DOHH2 (cell line): ENCODE measurements at regions not wholly inside any gene's neighbourhood (a gene's known extent, or its start where the extent isn't known, plus 50 kb on each side); places are given as distances from the start of the nearest gene placed in this dataset.

ENCODE experiments used
- H3F3A ChIP-seq: fragments of 200-600 bp; sonication (generic), shearing (Covaris generic); 2 replicates; pipeline ENCODE4 v1.6.0; 2016; ENCODE audit warnings: antibody characterized with exemption, mild to moderate bottlenecking; ENCODE audit not compliant: control insufficient read depth, insufficient read depth
- H3K27ac ChIP-seq: fragments of 200-600 bp; sonication (generic); 2 replicates; pipeline ENCODE4 v1.5.1; 2014; ENCODE audit warnings: low read depth, mild to moderate bottlenecking, low read length, moderate library complexity
- H3K27me3 ChIP-seq: fragments of 200-600 bp; sonication (generic); 2 replicates; pipeline ENCODE4 v1.6.1; 2014; ENCODE audit warnings: mild to moderate bottlenecking, low read length, mixed read lengths; ENCODE audit not compliant: control insufficient read depth
- H3K36me3 ChIP-seq: fragments of 200-600 bp; sonication (generic); 2 replicates; pipeline ENCODE4 v1.6.1; 2014; ENCODE audit warnings: mild to moderate bottlenecking, low read length, moderate library complexity, mixed read lengths; ENCODE audit not compliant: control insufficient read depth
- H3K4me1 ChIP-seq: fragments of 200-600 bp; sonication (generic); 2 replicates; pipeline ENCODE4 v1.6.1; 2014; ENCODE audit warnings: mild to moderate bottlenecking, low read length, mixed read lengths; ENCODE audit not compliant: control insufficient read depth
- H3K4me2 ChIP-seq: fragments of 200-600 bp; sonication (generic); 2 replicates; pipeline ENCODE4 v1.6.0; 2014; ENCODE audit warnings: mild to moderate bottlenecking, low read length, moderate library complexity
- H3K4me3 ChIP-seq: fragments of 200-600 bp; sonication (generic); 2 replicates; pipeline ENCODE4 v1.5.1; 2014; ENCODE audit warnings: mild to moderate bottlenecking, low read length, mixed read lengths
- H3K79me2 ChIP-seq: fragments of 200-600 bp; sonication (generic); 2 replicates; pipeline ENCODE4 v1.6.1; 2014; ENCODE audit warnings: mild to moderate bottlenecking, low read length, mixed read lengths; ENCODE audit not compliant: control insufficient read depth
- H3K9me2 ChIP-seq: fragments of 200-600 bp; sonication (generic); replicated peaks from 2 replicates; pipeline ENCODE4 v1.6.1; 2014; ENCODE audit warnings: mild to moderate bottlenecking, low read length, mixed read lengths; ENCODE audit not compliant: control insufficient read depth
- H3K9me3 ChIP-seq: fragments of 200-600 bp; sonication (generic); 2 replicates; pipeline ENCODE4 v1.6.1; 2014; ENCODE audit warnings: antibody characterized with exemption, low read length, mixed read lengths; ENCODE audit not compliant: control insufficient read depth, insufficient read depth
- H4K20me1 ChIP-seq: fragments of 200-600 bp; sonication (generic); 2 replicates; pipeline ENCODE4 v1.6.0; 2014; ENCODE audit warnings: low read depth, mild to moderate bottlenecking, antibody characterized with exemption, low read length, moderate library complexity; ENCODE audit not compliant: control insufficient read depth, insufficient read depth
- EZH2phosphoT487 ChIP-seq: fragments of 200-600 bp; sonication (generic); IDR thresholded peaks from 2 replicates; pipeline ENCODE4 v1.6.1; 2017; ENCODE audit warnings: borderline replicate concordance, mild to moderate bottlenecking, antibody characterized with exemption, low read length, moderate library complexity, mixed read lengths
- TF ChIP-seq, protein P1 (sequence below): fragments of 200-600 bp; sonication (generic); IDR thresholded peaks from one replicate; pipeline ENCODE4 v1.5.1; 2014; ENCODE audit warnings: antibody characterized with exemption, mild to moderate bottlenecking, low read depth, low read length; ENCODE audit not compliant: poor library complexity, severe bottlenecking

DNA sequence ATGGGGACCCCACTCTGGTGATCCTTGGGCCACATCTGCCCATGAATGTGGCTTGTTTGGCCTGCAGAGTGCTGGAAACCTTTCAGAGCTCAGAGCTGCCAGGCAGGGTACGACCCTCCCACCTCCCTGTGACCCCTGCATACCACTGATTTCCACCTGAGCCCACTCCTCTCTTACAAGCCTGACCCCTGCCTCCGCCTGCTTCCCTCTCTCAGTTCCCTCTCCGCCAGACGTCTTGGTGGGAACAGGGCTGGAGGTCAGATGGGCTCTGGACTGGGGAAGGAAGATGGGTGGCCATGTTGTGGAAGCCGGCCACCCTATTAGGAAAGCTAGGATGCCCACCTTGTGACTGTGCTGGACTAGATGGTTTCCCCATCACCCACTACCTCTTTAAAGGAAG is 185.1 kb downstream of the KATNIP start:
- Histone ChIP-seq H3K27me3 (no peaks in the 10 kb centered on the region), H3F3A (no peaks in the 10 kb centered on the region), H4K20me1 (no peaks in the 10 kb centered on the region), H3K4me1 (no peaks in the 10 kb centered on the region), H3K4me3 (no peak overlapping the region), H3K36me3 (no peaks in the 10 kb centered on the region), H3K27ac (no peak overlapping the region), H3K9me2 (no peaks in the 10 kb centered on the region), H3K9me3 (no peaks in the 10 kb centered on the region), H3K79me2 (no peaks in the 10 kb centered on the region), H3K4me2 (no peak overlapping the region)
- TF ChIP-seq EZH2phosphoT487, result no peak
- TF ChIP-seq, protein P1, sequence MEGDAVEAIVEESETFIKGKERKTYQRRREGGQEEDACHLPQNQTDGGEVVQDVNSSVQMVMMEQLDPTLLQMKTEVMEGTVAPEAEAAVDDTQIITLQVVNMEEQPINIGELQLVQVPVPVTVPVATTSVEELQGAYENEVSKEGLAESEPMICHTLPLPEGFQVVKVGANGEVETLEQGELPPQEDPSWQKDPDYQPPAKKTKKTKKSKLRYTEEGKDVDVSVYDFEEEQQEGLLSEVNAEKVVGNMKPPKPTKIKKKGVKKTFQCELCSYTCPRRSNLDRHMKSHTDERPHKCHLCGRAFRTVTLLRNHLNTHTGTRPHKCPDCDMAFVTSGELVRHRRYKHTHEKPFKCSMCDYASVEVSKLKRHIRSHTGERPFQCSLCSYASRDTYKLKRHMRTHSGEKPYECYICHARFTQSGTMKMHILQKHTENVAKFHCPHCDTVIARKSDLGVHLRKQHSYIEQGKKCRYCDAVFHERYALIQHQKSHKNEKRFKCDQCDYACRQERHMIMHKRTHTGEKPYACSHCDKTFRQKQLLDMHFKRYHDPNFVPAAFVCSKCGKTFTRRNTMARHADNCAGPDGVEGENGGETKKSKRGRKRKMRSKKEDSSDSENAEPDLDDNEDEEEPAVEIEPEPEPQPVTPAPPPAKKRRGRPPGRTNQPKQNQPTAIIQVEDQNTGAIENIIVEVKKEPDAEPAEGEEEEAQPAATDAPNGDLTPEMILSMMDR, result no peak

DNA sequence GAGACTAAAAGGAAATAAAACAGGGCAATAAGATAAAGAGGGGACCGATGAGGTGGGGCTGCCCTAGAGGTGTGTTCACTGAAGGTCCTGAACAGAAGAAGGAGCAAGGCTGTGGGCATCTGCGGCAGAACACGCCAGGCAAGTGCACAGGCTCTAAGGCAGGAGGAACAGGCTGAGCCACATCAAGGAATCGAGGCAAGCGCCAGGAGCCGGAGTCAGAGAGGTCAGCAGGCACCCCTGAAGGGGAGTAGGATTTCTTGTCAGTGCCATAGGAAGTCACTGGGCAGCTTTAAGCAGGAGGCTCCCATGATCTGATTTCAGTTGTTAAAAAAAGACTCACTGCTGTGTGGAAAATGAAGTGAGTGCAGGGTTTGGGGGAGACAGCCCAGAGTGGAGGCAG is 186.5 kb downstream of the KATNIP start:
- no peak for TF ChIP-seq EZH2phosphoT487
- TF ChIP-seq, protein P1, result no peak
- no peaks in the 10 kb centered on the region for H3K79me2 ChIP-seq
- no peaks in the 10 kb centered on the region for H3K36me3 ChIP-seq
- H3K9me3 ChIP-seq, result no peaks in the 10 kb centered on the region
- no peaks in the 10 kb centered on the region for H3K27me3 ChIP-seq
- no peaks in the 10 kb centered on the region for H3K4me1 ChIP-seq
- H3K27ac ChIP-seq, result no peak overlapping the region
- H3F3A ChIP-seq, result no peaks in the 10 kb centered on the region
- H3K4me2 ChIP-seq, result no peak overlapping the region
- no peaks in the 10 kb centered on the region for H3K9me2 ChIP-seq
- H4K20me1 ChIP-seq, result no peaks in the 10 kb centered on the region
- H3K4me3 ChIP-seq, result no peak overlapping the region

DNA sequence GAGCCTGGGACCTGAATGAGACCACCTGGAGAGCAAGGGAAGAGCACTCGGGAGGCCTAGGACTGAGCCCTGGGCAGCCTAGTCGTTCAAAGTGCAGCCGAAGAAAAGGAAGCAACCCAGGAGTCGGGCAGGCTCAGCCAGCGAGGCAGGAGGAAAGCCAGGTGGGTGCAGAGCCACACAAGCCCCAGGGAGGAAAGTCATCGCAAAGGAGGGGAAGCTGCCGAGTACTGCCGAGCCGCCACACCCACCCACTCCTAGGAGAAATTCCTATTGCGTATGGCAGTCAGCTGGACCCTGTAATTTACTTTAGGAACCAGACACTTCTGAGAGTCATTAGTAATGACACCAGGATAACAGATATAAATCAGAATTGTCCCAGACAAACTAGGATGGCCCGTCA is 187.6 kb downstream of the KATNIP start:
- Histone ChIP-seq H3K9me2 (no peaks in the 10 kb centered on the region), H3K4me2 (no peak overlapping the region), H3K27me3 (no peaks in the 10 kb centered on the region), H3F3A (no peaks in the 10 kb centered on the region), H3K79me2 (no peaks in the 10 kb centered on the region), H3K9me3 (no peaks in the 10 kb centered on the region), H3K36me3 (no peaks in the 10 kb centered on the region), H3K4me3 (no peak overlapping the region), H4K20me1 (no peaks in the 10 kb centered on the region), H3K27ac (no peak overlapping the region), H3K4me1 (no peaks in the 10 kb centered on the region)
- no peak for TF ChIP-seq EZH2phosphoT487
- TF ChIP-seq, protein P1, result no peak
